ENCODE measurements at regions not wholly inside any gene's neighbourhood (a gene's known extent, or its start where the extent isn't known, plus 50 kb on each side); places are given as distances from the start of the nearest gene placed in this dataset.

DNA sequence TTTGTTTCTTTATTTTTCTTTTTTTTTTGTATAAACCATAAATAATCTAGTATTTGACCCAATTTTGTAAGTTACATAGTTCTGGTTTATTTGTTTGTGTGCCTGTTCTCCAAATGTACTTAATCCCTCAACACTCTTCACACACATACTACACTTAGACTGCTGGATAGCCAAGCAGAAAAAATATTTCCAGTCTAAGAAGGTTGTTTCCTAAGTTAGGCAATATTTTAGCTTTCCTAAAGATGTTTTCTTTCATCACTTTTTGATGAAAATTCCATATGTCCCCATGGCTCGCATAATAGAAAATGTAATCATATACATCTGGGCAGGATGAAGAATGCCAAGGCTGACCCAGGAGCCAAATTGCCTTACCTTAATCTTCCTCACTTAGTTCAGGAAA is 105.3 kb downstream of the PPP1R3A start:
- POLR2A ChIA-PET, result no interaction called here
- TF ChIP-seq ETV6 (CRISPR knock-in tag; IDR thresholded peaks at IDR 0.05) (no peak), ZNF423 (CRISPR knock-in tag; IDR thresholded peaks at IDR 0.05) (no peak), ZNF219 (CRISPR knock-in tag; IDR thresholded peaks at IDR 0.05; ENCODE audit: borderline replicate concordance) (no peak), FOXP1 (CRISPR knock-in tag; IDR thresholded peaks at IDR 0.05; ENCODE audit: borderline replicate concordance) (no peak), HMGA2 (CRISPR knock-in tag; IDR thresholded peaks at IDR 0.05) (no peak), SMAD4 (CRISPR knock-in tag; IDR thresholded peaks at IDR 0.05) (no peak), CREM (CRISPR knock-in tag; IDR thresholded peaks at IDR 0.05) (no peak), ELF4 (CRISPR knock-in tag; IDR thresholded peaks at IDR 0.05; ENCODE audit: low read depth) (no peak), ZNF396 (CRISPR knock-in tag; IDR thresholded peaks at IDR 0.05; ENCODE audit: borderline replicate concordance) (no peak)
- TF ChIP-seq, protein P1, sequence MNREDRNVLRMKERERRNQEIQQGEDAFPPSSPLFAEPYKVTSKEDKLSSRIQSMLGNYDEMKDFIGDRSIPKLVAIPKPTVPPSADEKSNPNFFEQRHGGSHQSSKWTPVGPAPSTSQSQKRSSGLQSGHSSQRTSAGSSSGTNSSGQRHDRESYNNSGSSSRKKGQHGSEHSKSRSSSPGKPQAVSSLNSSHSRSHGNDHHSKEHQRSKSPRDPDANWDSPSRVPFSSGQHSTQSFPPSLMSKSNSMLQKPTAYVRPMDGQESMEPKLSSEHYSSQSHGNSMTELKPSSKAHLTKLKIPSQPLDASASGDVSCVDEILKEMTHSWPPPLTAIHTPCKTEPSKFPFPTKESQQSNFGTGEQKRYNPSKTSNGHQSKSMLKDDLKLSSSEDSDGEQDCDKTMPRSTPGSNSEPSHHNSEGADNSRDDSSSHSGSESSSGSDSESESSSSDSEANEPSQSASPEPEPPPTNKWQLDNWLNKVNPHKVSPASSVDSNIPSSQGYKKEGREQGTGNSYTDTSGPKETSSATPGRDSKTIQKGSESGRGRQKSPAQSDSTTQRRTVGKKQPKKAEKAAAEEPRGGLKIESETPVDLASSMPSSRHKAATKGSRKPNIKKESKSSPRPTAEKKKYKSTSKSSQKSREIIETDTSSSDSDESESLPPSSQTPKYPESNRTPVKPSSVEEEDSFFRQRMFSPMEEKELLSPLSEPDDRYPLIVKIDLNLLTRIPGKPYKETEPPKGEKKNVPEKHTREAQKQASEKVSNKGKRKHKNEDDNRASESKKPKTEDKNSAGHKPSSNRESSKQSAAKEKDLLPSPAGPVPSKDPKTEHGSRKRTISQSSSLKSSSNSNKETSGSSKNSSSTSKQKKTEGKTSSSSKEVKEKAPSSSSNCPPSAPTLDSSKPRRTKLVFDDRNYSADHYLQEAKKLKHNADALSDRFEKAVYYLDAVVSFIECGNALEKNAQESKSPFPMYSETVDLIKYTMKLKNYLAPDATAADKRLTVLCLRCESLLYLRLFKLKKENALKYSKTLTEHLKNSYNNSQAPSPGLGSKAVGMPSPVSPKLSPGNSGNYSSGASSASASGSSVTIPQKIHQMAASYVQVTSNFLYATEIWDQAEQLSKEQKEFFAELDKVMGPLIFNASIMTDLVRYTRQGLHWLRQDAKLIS (CRISPR knock-in tag; IDR thresholded peaks at IDR 0.05; ENCODE audit: borderline replicate concordance), result no peak
- TF ChIP-seq, protein P2, sequence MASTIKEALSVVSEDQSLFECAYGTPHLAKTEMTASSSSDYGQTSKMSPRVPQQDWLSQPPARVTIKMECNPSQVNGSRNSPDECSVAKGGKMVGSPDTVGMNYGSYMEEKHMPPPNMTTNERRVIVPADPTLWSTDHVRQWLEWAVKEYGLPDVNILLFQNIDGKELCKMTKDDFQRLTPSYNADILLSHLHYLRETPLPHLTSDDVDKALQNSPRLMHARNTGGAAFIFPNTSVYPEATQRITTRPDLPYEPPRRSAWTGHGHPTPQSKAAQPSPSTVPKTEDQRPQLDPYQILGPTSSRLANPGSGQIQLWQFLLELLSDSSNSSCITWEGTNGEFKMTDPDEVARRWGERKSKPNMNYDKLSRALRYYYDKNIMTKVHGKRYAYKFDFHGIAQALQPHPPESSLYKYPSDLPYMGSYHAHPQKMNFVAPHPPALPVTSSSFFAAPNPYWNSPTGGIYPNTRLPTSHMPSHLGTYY (CRISPR knock-in tag; IDR thresholded peaks at IDR 0.05), result no peak
- Mint-ChIP-seq H3K27ac (no peak overlapping the region), H3K4me3 (no peak overlapping the region), H3K4me1 (no peaks in the 10 kb centered on the region), H3K9me3 (no peaks in the 10 kb centered on the region), H3K27me3 (ENCODE audit: low read depth) (no peaks in the 10 kb centered on the region), H3K36me3 (no peaks in the 10 kb centered on the region)
- DNase-seq (ENCODE audit: low spot score) (no peak), ATAC-seq (no peak)
- CTCF ChIA-PET, result no interaction called here

DNA sequence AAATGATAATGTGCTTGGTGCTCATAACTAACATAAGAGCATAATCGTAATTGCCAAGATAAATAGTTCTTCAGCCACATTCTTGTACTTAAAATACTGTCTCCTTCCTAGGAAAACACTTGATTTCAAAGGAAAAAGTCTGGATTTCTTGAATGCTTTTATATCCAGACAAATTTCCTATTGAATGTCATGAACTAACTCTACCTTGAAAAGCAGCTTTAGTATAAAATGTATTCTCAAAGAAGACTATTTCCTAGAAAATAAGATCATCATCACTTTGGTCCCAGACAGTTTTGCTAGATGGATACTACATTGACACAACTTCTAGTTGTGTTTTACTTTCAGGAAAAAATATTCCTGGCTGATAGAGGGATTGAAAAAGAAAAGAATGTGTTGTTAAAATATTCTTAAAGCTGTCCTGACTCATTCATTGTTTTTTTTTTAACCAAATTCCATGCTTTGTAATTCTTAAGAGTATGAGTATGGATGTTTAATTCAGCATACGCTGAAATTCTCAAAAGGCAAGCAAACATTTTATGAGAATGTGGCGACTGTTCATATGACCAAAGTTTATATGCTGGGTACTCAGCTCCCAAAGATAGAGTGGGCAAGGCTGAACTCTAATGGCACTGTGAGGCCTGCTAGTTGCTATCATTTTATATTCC is 106.1 kb downstream of the PPP1R3A start:
- no peak for DNase-seq (ENCODE audit: low spot score)
- ChIA-PET POLR2A (no interaction called here), CTCF (no interaction called here)
- Mint-ChIP-seq H3K9me3 (no peaks in the 10 kb centered on the region), H3K4me3 (no peak overlapping the region), H3K27ac (no peak overlapping the region), H3K4me1 (no peaks in the 10 kb centered on the region), H3K27me3 (ENCODE audit: low read depth) (no peaks in the 10 kb centered on the region), H3K36me3 (no peaks in the 10 kb centered on the region)
- no peak for ATAC-seq
- TF ChIP-seq ZNF219 (CRISPR knock-in tag; IDR thresholded peaks at IDR 0.05; ENCODE audit: borderline replicate concordance), result no peak
- no peak for TF ChIP-seq MYBL2 (CRISPR knock-in tag; IDR thresholded peaks at IDR 0.05)
- TF ChIP-seq, protein P3, sequence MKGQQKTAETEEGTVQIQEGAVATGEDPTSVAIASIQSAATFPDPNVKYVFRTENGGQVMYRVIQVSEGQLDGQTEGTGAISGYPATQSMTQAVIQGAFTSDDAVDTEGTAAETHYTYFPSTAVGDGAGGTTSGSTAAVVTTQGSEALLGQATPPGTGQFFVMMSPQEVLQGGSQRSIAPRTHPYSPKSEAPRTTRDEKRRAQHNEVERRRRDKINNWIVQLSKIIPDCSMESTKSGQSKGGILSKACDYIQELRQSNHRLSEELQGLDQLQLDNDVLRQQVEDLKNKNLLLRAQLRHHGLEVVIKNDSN (CRISPR knock-in tag; IDR thresholded peaks at IDR 0.05), result no peak
- TF ChIP-seq SMAD4 (CRISPR knock-in tag; IDR thresholded peaks at IDR 0.05), result no peak
- TF ChIP-seq, protein P4, sequence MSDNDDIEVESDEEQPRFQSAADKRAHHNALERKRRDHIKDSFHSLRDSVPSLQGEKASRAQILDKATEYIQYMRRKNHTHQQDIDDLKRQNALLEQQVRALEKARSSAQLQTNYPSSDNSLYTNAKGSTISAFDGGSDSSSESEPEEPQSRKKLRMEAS (CRISPR knock-in tag; IDR thresholded peaks at IDR 0.05), result no peak
- TF ChIP-seq JAZF1 (CRISPR knock-in tag; IDR thresholded peaks at IDR 0.05), result no peak
- no peak for TF ChIP-seq ZNF423 (CRISPR knock-in tag; IDR thresholded peaks at IDR 0.05)
- no peak for TF ChIP-seq NFATC4 (CRISPR knock-in tag; IDR thresholded peaks at IDR 0.05)
- TF ChIP-seq GABPB1 (CRISPR knock-in tag; IDR thresholded peaks at IDR 0.05), result no peak
- no peak for TF ChIP-seq GTF2I (CRISPR knock-in tag; conservative IDR thresholded peaks at IDR 0.05)
- TF ChIP-seq, protein P5, sequence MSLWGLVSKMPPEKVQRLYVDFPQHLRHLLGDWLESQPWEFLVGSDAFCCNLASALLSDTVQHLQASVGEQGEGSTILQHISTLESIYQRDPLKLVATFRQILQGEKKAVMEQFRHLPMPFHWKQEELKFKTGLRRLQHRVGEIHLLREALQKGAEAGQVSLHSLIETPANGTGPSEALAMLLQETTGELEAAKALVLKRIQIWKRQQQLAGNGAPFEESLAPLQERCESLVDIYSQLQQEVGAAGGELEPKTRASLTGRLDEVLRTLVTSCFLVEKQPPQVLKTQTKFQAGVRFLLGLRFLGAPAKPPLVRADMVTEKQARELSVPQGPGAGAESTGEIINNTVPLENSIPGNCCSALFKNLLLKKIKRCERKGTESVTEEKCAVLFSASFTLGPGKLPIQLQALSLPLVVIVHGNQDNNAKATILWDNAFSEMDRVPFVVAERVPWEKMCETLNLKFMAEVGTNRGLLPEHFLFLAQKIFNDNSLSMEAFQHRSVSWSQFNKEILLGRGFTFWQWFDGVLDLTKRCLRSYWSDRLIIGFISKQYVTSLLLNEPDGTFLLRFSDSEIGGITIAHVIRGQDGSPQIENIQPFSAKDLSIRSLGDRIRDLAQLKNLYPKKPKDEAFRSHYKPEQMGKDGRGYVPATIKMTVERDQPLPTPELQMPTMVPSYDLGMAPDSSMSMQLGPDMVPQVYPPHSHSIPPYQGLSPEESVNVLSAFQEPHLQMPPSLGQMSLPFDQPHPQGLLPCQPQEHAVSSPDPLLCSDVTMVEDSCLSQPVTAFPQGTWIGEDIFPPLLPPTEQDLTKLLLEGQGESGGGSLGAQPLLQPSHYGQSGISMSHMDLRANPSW (CRISPR knock-in tag; conservative IDR thresholded peaks at IDR 0.05; ENCODE audit: low read depth), result no peak
- TF ChIP-seq, protein P1 (CRISPR knock-in tag; IDR thresholded peaks at IDR 0.05; ENCODE audit: borderline replicate concordance), result no peak
- no peak for TF ChIP-seq FOXP1 (CRISPR knock-in tag; IDR thresholded peaks at IDR 0.05; ENCODE audit: borderline replicate concordance)
- TF ChIP-seq, protein P6, sequence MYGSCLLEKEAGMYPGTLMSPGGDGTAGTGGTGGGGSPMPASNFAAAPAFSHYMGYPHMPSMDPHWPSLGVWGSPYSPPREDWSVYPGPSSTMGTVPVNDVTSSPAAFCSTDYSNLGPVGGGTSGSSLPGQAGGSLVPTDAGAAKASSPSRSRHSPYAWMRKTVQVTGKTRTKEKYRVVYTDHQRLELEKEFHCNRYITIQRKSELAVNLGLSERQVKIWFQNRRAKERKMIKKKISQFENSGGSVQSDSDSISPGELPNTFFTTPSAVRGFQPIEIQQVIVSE (CRISPR knock-in tag; IDR thresholded peaks at IDR 0.05; ENCODE audit: borderline replicate concordance), result no peak
- no peak for TF ChIP-seq EMX1 (CRISPR knock-in tag; IDR thresholded peaks at IDR 0.05)
- TF ChIP-seq CREB1 (CRISPR knock-in tag; IDR thresholded peaks at IDR 0.05), result no peak

Measured in WTC11 (cell line).